ENCODE measurements at regions not wholly inside any gene's neighbourhood (a gene's known extent, or its start where the extent isn't known, plus 50 kb on each side); places are given as distances from the start of the nearest gene placed in this dataset.

DNA sequence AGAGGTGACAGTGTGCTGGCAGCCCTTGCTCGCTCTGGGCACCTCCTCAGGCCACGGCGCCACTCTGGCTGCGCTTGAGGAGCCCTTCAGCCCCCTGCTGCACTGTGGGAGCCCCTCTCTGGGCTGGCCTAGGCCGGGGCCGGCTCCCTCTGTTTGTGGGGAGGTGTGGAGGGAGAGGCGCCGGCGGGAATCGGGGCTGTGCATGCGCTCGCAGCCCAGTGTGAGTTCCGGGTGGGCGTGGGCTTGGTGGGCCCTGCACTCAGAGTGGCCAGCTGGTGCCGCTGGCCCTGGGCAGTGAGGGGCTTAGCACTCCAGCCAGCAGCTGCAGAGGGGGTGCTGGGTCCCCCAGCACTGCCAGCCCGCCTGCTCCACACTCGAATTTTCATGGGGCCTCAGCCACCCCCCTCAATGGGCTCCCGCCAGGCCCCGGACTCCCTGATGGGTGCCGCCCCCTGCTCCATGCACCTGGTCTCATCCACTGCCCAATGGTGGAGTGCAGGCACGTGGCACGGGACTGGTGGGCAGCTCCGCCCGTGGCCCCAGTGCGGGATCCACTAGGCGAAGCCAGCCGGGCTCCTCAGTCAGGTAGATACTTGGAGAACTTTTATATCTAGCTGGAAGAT lies 96.7 kb upstream of the BET1 start:
- TF ChIP-seq Cebpa-rat (IDR thresholded peaks at IDR 0.05), result no peak
- Histone ChIP-seq H3K4me1 (no peaks in the 10 kb centered on the region), H3K4me2 (no peak overlapping the region), H3K27ac (no peak overlapping the region), H3K27me3 (no peaks in the 10 kb centered on the region), H3K9me3 (peaks cover 16% of the 10 kb centered on the region), H3K36me3 (no peaks in the 10 kb centered on the region), H4K20me1 (no peaks in the 10 kb centered on the region), H3K9ac (no peak overlapping the region), H3K4me3 (no peak overlapping the region)

DNA sequence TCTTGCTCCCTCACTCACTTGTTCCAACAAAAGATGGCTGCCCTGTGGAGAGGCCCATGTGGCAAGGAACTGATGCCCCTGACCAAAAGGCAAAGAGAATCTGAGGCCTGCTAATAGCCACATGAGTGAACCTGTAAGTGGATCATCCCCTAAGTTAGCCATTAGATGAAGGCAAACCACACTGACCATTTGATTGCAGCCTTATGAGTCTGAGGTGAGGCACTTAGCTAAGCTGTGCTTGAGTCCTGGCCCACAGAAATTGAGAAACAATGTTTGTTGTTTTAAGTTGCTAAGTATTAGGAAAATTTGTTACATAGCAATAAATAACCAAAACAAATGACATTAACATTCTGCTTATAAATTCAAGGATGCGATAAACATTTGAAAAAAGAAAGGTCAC lies 100.1 kb upstream of the BET1 start:
- no peak for TF ChIP-seq Cebpa-rat (IDR thresholded peaks at IDR 0.05)
- H3K4me1 ChIP-seq, result no peaks in the 10 kb centered on the region

GRCh38 chr7:94109556-94109955 lies 105.4 kb upstream of the BET1 start:
- Histone ChIP-seq H3K9ac (no peak overlapping the region), H3K36me3 (no peaks in the 10 kb centered on the region), H3K4me2 (no peak overlapping the region), H3K9me3 (no peaks in the 10 kb centered on the region), H3K4me1 (no peaks in the 10 kb centered on the region), H4K20me1 (no peaks in the 10 kb centered on the region), H3K4me3 (no peak overlapping the region), H3K27ac (no peak overlapping the region), H3K27me3 (no peaks in the 10 kb centered on the region)
- TF ChIP-seq Cebpa-rat (IDR thresholded peaks at IDR 0.05), result no peak

More for the DNA sequence above, 100.1 kb upstream of the BET1 start:
- H3K4me3 ChIP-seq, result no peak overlapping the region
- H4K20me1 ChIP-seq, result no peaks in the 10 kb centered on the region
- H3K4me2 ChIP-seq, result no peak overlapping the region
- H3K27ac ChIP-seq, result no peak overlapping the region
- H3K9me3 ChIP-seq, result peaks cover 16% of the 10 kb centered on the region
- H3K27me3 ChIP-seq, result no peaks in the 10 kb centered on the region
- no peak overlapping the region for H3K9ac ChIP-seq
- H3K36me3 ChIP-seq, result no peaks in the 10 kb centered on the region

- TF ChIP-seq Cebpa-rat (IDR thresholded peaks at IDR 0.05), result no peak
- H3K27me3 ChIP-seq, result no peaks in the 10 kb centered on the region
- H3K4me1 ChIP-seq, result no peaks in the 10 kb centered on the region
- no peaks in the 10 kb centered on the region for H4K20me1 ChIP-seq
- no peak overlapping the region for H3K27ac ChIP-seq
- no peaks in the 10 kb centered on the region for H3K9me3 ChIP-seq
- no peak overlapping the region for H3K4me2 ChIP-seq
- H3K9ac ChIP-seq, result no peak overlapping the region
- H3K36me3 ChIP-seq, result no peaks in the 10 kb centered on the region
- no peak overlapping the region for H3K4me3 ChIP-seq
Observed at GRCh38 chr7:94111009-94111408, 106.9 kb upstream of the BET1 start.

GRCh38 chr7:94115316-94115715 lies 111.2 kb upstream of the BET1 start:
- Histone ChIP-seq H3K9me3 (no peaks in the 10 kb centered on the region), H3K36me3 (no peaks in the 10 kb centered on the region), H3K4me2 (no peak overlapping the region), H3K4me3 (no peak overlapping the region), H3K27me3 (no peaks in the 10 kb centered on the region), H3K9ac (no peak overlapping the region), H3K27ac (no peak overlapping the region), H3K4me1 (no peaks in the 10 kb centered on the region), H4K20me1 (no peaks in the 10 kb centered on the region)
- TF ChIP-seq Cebpa-rat (IDR thresholded peaks at IDR 0.05), result no peak

DNA sequence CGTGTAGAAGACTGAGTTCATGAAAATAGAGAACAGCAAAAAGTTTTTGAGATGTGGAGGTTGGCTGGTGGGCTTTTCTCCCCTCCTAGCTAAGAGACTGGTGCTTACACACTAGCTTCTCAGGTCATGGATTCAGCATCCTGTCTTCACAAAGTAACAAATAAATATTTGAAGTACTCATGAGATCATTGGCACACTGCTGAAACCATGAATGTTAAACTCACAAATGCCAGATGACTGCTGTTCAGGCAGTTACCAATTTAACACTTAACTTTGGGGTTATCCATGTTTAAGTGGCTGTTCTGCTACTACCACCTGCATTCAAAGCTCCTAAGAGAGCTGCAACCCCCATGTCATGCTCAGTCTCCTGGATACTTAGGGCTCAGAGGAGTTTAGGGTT lies 119.0 kb upstream of the BET1 start:
- no peaks in the 10 kb centered on the region for H3K9me3 ChIP-seq
- no peak overlapping the region for H3K4me2 ChIP-seq
- H3K9ac ChIP-seq, result no peak overlapping the region
- H4K20me1 ChIP-seq, result no peaks in the 10 kb centered on the region
- no peaks in the 10 kb centered on the region for H3K36me3 ChIP-seq
- H3K27ac ChIP-seq, result no peak overlapping the region
- TF ChIP-seq Cebpa-rat (IDR thresholded peaks at IDR 0.05), result no peak
- H3K27me3 ChIP-seq, result no peaks in the 10 kb centered on the region
- no peaks in the 10 kb centered on the region for H3K4me1 ChIP-seq
- H3K4me3 ChIP-seq, result no peak overlapping the region

- no peak for TF ChIP-seq Cebpa-rat (IDR thresholded peaks at IDR 0.05)
- no peak overlapping the region for H3K4me2 ChIP-seq
- no peaks in the 10 kb centered on the region for H3K27me3 ChIP-seq
- no peak overlapping the region for H3K9ac ChIP-seq
- no peak overlapping the region for H3K4me3 ChIP-seq
- H3K4me1 ChIP-seq, result no peaks in the 10 kb centered on the region
- no peaks in the 10 kb centered on the region for H3K9me3 ChIP-seq
- H3K27ac ChIP-seq, result no peak overlapping the region
- no peaks in the 10 kb centered on the region for H3K36me3 ChIP-seq
- no peaks in the 10 kb centered on the region for H4K20me1 ChIP-seq
Observed at GRCh38 chr7:94127026-94127425, 122.9 kb upstream of the BET1 start.

DNA sequence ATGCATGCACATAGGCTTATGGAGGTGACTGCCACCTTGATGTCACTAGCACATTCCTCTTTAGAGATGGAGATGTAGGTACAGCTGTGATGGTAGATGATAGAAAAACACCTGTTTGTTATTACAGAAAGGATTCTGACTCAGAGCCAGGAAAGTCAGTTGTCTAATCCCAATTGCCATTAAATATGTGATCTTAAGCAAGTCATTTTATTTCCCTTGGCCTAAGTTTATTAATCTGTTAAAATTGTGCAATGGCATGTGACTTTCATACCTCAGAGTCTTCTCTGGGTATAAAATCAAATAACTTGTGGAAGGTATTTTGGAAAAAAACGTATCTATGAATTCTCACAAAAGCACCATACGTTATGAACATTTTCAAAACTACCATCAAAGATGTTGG lies 123.9 kb upstream of the BET1 start:
- no peaks in the 10 kb centered on the region for H4K20me1 ChIP-seq
- H3K4me2 ChIP-seq, result no peak overlapping the region
- H3K9me3 ChIP-seq, result no peaks in the 10 kb centered on the region
- no peaks in the 10 kb centered on the region for H3K4me1 ChIP-seq
- no peaks in the 10 kb centered on the region for H3K36me3 ChIP-seq
- TF ChIP-seq Cebpa-rat (IDR thresholded peaks at IDR 0.05), result no peak
- no peak overlapping the region for H3K27ac ChIP-seq
- H3K9ac ChIP-seq, result no peak overlapping the region
- no peak overlapping the region for H3K4me3 ChIP-seq
- no peaks in the 10 kb centered on the region for H3K27me3 ChIP-seq

- no peaks in the 10 kb centered on the region for H3K27me3 ChIP-seq
- H3K36me3 ChIP-seq, result no peaks in the 10 kb centered on the region
- no peak overlapping the region for H3K4me2 ChIP-seq
- no peaks in the 10 kb centered on the region for H3K9me3 ChIP-seq
- no peaks in the 10 kb centered on the region for H4K20me1 ChIP-seq
- H3K27ac ChIP-seq, result no peak overlapping the region
- no peak for TF ChIP-seq Cebpa-rat (IDR thresholded peaks at IDR 0.05)
- H3K4me3 ChIP-seq, result no peak overlapping the region
- no peak overlapping the region for H3K9ac ChIP-seq
- H3K4me1 ChIP-seq, result peaks cover 7% of the 10 kb centered on the region; the same call in 1 of the 2 replicates
Observed at GRCh38 chr7:94129443-94130140, 125.4 kb upstream of the BET1 start.

- H3K9me3 ChIP-seq, result no peaks in the 10 kb centered on the region
- no peak for TF ChIP-seq Cebpa-rat (IDR thresholded peaks at IDR 0.05)
- no peak overlapping the region for H3K9ac ChIP-seq
- H3K4me3 ChIP-seq, result no peak overlapping the region
- H3K27me3 ChIP-seq, result no peaks in the 10 kb centered on the region
- no peaks in the 10 kb centered on the region for H3K36me3 ChIP-seq
- H4K20me1 ChIP-seq, result no peaks in the 10 kb centered on the region
- H3K4me2 ChIP-seq, result no peak overlapping the region
- H3K4me1 ChIP-seq, result peaks cover 7% of the 10 kb centered on the region; the same call in 1 of the 2 replicates
- no peak overlapping the region for H3K27ac ChIP-seq
Observed at GRCh38 chr7:94130716-94131115, 126.6 kb upstream of the BET1 start.

All from BLaER1 (cell line).